ENCODE measurements at regions not wholly inside any gene's neighbourhood (a gene's known extent, or its start where the extent isn't known, plus 50 kb on each side); places are given as distances from the start of the nearest gene placed in this dataset.
"Not testable (repeated sequence)": the region's sequence is repeated elsewhere in the genome, so short reads cannot be mapped to it uniquely, and the experiment has no call there.

DNA sequence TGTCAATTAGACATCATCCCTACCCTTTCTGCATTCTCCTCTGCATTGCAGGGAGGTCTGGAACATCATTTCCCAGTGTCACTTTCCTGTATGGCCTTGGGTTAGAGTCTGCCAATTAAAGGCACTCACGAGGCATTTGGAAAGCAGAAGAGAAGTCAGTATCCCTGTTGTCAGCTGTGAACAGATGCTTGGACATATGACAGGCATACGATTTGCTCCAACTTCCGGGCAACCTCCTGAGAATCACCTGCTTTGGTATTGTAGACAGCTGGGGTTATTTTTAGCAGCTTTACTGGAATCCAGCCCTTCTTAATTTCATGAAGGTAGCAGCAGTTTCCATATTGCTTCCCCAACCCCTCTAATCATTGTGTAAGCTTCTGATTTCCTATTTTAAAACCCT is 88.7 kb upstream of the DHRS4 start:
- no peak for ATAC-seq
- Mint-ChIP-seq H3K4me1 (ENCODE audit: low read depth) (no peaks in the 10 kb centered on the region), H3K27ac (no peak overlapping the region), H3K4me3 (no peak overlapping the region), H3K9me3 (ENCODE audit: insufficient read depth) (no peaks in the 10 kb centered on the region), H3K36me3 (ENCODE audit: low read depth) (no peaks in the 10 kb centered on the region), H3K27me3 (ENCODE audit: low read depth) (peaks cover 5% of the 10 kb centered on the region)
- POLR2A ChIA-PET, result no interaction called here
- DNase-seq, result no peak
- CTCF ChIA-PET, result no interaction called here

DNA sequence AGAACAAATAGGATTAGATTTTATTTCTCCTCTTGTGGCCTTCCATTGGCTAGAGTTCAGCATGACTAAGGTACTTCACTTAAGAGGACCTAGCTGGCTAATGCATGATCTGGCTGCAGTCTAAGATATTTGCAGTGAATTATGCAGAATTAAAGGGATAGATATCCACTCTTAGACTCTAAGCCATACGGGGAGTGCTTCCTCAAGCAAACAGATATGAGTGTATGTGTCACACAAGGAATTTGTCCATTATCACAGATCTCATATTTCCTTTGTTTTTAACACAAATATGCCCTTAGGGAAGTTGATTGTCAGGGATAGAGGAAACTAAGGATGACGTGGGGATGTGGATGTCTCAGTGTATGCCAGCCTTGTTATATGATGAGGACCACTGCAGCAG is 88.1 kb upstream of the DHRS4 start:
- peaks cover 2% of the 10 kb centered on the region for H3K27me3 Mint-ChIP-seq (ENCODE audit: low read depth)
- ChIA-PET POLR2A (no interaction called here), CTCF (no interaction called here)
- no peak overlapping the region for H3K4me3 Mint-ChIP-seq
- DNase-seq (no peak), ATAC-seq (no peak)
- no peak overlapping the region for H3K27ac Mint-ChIP-seq
- no peaks in the 10 kb centered on the region for H3K9me3 Mint-ChIP-seq (ENCODE audit: insufficient read depth)
- no peaks in the 10 kb centered on the region for H3K36me3 Mint-ChIP-seq (ENCODE audit: low read depth)
- no peaks in the 10 kb centered on the region for H3K4me1 Mint-ChIP-seq (ENCODE audit: low read depth)

DNA sequence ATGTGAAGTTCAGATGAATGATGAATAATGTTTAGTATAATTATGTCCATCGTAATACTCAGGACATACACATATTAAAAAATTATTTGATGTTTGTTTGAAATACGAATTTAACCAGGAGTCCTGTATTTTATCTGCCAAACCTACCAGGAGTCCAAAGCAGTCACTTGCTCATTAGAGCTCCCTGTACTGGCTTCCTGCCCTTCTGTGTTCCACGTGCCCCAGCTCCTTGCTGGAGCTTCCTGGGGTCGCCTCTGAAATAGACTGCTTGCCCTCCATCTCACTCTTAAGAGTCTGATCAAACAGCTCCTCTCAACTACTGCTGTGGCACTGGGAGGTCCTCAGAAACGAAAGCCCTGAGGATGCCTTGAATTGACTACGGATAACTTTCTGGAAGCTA is 87.3 kb upstream of the DHRS4 start:
- Mint-ChIP-seq H3K36me3 (ENCODE audit: low read depth) (no peaks in the 10 kb centered on the region), H3K9me3 (ENCODE audit: insufficient read depth) (no peaks in the 10 kb centered on the region), H3K4me3 (no peak overlapping the region), H3K4me1 (ENCODE audit: low read depth) (no peaks in the 10 kb centered on the region), H3K27ac (no peak overlapping the region), H3K27me3 (ENCODE audit: low read depth) (peaks cover 5% of the 10 kb centered on the region)
- POLR2A ChIA-PET, result no interaction called here
- CTCF ChIA-PET, result no interaction called here
- ATAC-seq (no peak), DNase-seq (no peak)

DNA sequence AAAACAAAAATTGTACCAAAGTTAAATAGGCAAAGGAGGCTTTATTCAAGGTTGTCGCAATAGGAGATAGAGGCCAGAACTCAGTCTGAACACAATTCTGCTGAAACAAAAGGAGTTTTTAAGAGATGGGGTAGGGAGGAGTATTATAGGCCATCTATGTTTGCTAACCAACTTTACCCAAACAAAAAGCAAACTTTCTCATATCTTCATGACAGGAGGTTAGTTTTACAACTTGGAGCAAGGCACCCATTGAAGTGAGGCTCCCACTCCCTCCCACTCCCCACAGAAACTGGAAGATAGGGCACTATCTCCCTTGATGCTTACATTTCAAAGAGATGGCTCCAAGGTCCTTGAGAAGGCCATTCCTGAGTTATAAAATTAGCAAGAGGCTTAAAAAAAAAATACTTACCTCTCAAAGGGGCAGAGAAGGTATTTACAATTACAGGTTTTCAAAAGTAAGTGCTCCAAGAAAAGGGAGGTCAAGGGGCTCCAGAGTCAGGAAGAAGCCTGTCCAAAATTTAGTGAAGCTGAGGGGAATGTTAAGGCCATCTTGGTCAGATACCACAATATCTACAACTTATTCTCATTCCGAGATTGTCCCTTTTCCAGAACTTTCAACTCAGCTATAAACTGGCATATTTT is 84.4 kb upstream of the DHRS4 start:
- CTCF ChIA-PET, result interaction anchor here (0.7 kb wide), 1 partner anchor 202 kb away, joined by 3 read pairs; no protein-coding TSS in a partner anchor
- Mint-ChIP-seq H3K27ac (no peak overlapping the region), H3K4me3 (no peak overlapping the region), H3K4me1 (ENCODE audit: low read depth) (no peaks in the 10 kb centered on the region), H3K36me3 (ENCODE audit: low read depth) (no peaks in the 10 kb centered on the region), H3K27me3 (ENCODE audit: low read depth) (peaks cover 10% of the 10 kb centered on the region), H3K9me3 (ENCODE audit: insufficient read depth) (no peaks in the 10 kb centered on the region)
- DNase-seq (no peak), ATAC-seq (no peak)
- POLR2A ChIA-PET, result no interaction called here

DNA sequence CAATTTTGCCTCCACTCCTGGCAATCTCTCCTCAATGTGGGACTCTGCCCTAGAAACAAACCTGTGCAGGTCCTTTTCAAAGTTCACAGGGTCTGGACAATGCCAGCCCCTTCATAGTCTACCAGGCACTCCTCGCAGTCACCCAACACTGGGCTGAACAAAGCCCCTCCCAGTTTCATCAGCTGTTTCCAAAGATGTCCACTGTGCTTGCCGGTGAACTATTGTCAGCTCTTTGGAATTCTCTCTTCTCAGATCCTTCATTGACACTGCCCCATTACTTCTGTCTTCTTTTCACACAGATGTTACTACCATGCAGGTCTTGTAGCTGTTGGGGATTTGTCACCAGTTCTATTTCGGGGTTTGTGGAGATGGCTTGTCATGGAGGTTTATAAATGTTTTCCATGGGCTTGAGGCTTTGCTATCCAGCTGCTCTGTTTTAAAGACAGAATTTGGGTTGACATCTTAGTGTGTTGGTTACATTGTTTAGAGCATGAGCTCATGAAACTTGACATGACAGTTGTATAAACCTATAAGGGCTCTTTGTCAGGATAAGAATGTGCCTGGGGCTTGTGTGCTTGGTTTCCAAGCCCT is 77.3 kb upstream of the DHRS4 start:
- Mint-ChIP-seq H3K27ac (no peak overlapping the region), H3K4me1 (ENCODE audit: low read depth) (no peaks in the 10 kb centered on the region), H3K36me3 (ENCODE audit: low read depth) (no peaks in the 10 kb centered on the region), H3K27me3 (ENCODE audit: low read depth) (peaks cover 9% of the 10 kb centered on the region), H3K4me3 (no peak overlapping the region), H3K9me3 (ENCODE audit: insufficient read depth) (no peaks in the 10 kb centered on the region)
- no peak for DNase-seq
- ATAC-seq, result no peak
- POLR2A ChIA-PET, result no interaction called here
- CTCF ChIA-PET, result no interaction called here

DNA sequence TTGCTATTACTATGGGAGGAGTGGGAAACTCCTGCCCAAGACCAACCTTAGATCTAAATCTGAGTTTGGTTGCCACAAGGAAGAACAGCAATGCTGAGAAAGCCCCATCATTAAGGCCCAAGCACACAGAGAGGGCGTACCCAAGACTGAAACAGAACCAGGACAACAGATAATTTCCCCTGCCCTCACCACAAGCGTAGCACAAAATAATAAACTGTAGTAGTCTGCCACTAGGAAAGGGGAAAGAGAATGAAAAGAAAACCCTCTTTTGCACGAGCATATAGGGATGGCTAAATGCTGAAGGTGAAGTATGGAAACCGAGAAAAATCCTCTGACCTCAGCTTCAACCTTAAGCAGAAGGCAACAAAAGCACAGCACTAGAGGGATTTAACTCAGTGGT is 76.5 kb upstream of the DHRS4 start:
- Mint-ChIP-seq H3K9me3 (ENCODE audit: insufficient read depth) (no peaks in the 10 kb centered on the region), H3K36me3 (ENCODE audit: low read depth) (no peaks in the 10 kb centered on the region), H3K4me3 (no peak overlapping the region), H3K27ac (no peak overlapping the region), H3K27me3 (ENCODE audit: low read depth) (peaks cover 9% of the 10 kb centered on the region), H3K4me1 (ENCODE audit: low read depth) (no peaks in the 10 kb centered on the region)
- ATAC-seq, result no peak
- DNase-seq, result no peak
- CTCF ChIA-PET, result no interaction called here
- POLR2A ChIA-PET, result no interaction called here

DNA sequence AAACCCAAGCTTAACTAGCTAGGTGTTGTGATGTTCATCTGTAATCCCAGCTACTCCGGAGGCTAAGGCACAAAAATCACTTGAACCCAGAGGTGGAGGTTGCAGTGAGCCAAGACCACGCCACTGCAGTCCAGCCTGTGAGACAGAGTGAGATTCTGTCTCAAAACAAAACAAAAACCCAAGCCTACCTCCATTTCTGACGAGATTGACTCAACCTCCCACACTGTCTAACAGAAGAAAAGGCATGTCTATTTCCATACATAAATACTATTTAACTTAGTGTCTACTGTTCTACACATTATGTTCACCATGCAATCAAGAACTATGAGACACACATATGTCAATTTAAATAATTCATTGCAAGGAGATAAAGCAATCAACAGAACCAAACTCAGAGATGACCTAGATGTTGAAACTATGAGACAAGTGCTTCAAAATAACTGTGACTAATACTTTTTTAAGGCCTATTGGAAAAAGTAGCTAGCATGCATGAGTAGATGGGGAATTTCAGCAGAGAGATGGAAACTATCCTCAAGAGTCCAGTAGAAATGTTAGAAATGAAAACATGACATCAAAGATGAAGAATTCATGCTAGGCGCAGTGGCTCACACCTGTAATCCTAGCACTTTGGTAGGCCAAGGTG is 75.9 kb upstream of the DHRS4 start:
- ChIA-PET POLR2A (no interaction called here), CTCF (no interaction called here)
- H3K9me3 Mint-ChIP-seq (ENCODE audit: insufficient read depth), result no peaks in the 10 kb centered on the region
- H3K4me3 Mint-ChIP-seq, result no peak overlapping the region
- DNase-seq (no peak), ATAC-seq (no peak)
- H3K4me1 Mint-ChIP-seq (ENCODE audit: low read depth), result no peaks in the 10 kb centered on the region
- no peak overlapping the region for H3K27ac Mint-ChIP-seq
- H3K36me3 Mint-ChIP-seq (ENCODE audit: low read depth), result no peaks in the 10 kb centered on the region
- peaks cover 7% of the 10 kb centered on the region for H3K27me3 Mint-ChIP-seq (ENCODE audit: low read depth)

DNA sequence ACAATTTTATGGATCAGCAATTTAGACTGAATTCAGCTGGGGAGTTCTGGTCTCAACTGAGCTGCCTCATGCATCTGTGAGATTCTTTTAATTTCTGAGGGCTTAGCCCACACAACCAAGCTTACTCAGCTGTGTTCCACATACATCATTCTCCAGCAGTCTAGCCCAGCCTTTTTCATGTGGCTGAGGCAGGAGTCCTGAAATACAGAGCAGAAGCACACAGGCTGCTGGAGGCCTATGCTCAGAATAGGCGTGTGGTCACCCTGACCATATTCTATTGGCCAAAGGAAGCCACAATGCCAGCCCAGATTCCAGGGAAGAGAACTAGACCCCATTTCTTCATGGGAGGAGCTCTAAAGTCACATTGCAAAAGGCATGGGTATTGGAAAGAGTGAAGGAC is 72.3 kb upstream of the DHRS4 start:
- ATAC-seq (no peak), DNase-seq (no peak)
- Mint-ChIP-seq H3K36me3 (ENCODE audit: low read depth) (no peaks in the 10 kb centered on the region), H3K4me1 (ENCODE audit: low read depth) (no peaks in the 10 kb centered on the region), H3K27ac (no peak overlapping the region), H3K27me3 (ENCODE audit: low read depth) (peaks cover 6% of the 10 kb centered on the region), H3K4me3 (no peak overlapping the region), H3K9me3 (ENCODE audit: insufficient read depth) (no peaks in the 10 kb centered on the region)
- CTCF ChIA-PET, result interaction anchor here (1.0 kb wide), 1 partner anchor 292 kb away, joined by 3 read pairs; no protein-coding TSS in a partner anchor
- POLR2A ChIA-PET, result no interaction called here

DNA sequence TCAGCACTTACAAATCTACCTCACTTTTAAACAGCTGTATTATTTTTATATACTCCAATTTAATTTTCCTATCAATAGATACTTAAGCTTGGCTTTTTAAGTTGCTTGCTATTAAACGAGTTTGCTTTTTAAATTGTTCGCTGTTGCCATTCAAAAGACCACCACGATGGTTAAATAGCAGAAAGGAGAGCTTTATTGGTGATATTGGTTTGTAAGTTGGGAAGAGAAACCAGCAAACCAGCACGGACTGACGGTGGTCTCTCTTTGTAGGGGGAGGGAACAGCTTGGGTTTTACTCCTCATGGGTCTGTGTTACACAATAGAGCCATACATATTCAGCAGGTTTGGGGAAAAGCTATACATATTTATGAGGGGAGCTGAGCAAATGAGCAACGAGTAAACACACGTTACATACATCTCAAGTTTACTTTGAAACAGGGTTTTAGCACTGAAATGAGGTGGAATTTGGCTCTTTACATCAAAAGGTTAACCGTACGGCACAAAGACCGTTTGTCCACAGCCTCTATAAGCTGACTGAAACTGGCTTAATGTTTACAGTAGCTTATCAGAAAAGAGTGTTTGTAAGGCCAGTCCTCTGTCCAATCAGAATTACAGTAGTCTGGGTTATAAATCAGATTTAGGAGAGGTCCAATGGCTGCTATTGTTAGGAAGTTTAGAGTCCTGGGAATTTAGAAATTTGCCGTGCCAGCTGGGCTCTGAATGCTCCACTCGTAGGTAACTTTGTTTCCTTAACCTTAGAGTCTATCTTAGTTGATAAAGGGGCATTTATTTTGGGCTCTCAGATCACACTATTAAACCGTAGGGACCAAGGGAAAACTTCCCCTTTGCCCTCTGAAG is 69.7 kb upstream of the DHRS4 start:
- Mint-ChIP-seq H3K4me1 (ENCODE audit: low read depth) (no peaks in the 10 kb centered on the region), H3K36me3 (ENCODE audit: low read depth) (no peaks in the 10 kb centered on the region), H3K9me3 (ENCODE audit: insufficient read depth) (no peaks in the 10 kb centered on the region), H3K4me3 (no peak overlapping the region), H3K27me3 (ENCODE audit: low read depth) (peaks cover 13% of the 10 kb centered on the region), H3K27ac (no peak overlapping the region)
- POLR2A ChIA-PET, result no interaction called here
- CTCF ChIA-PET, result interaction anchor here (1.1 to 1.2 kb wide), 2 partner anchors 10 to 252 kb away, joined by 4 read pairs; no protein-coding TSS in a partner anchor
- ATAC-seq, result no peak
- DNase-seq, result no peak

DNA sequence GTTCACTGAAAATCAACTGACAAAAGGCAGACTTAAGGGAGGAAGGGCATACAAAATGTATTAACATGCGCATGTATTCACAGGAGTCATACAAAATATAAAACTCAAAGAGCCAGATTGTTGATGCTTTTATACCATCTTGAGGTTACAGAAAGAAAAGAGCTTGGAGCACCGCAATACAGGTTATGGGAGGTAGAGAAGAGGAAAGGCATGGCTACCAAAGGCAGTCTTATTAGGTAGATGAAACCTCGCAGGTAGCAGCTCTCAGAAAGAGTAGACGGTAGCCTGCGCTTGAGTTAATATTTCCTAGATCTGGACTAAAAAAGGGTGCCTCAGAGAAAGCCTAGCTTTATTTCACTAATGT is 69.0 kb upstream of the DHRS4 start:
- H3K4me3 Mint-ChIP-seq, result no peak overlapping the region
- H3K27ac Mint-ChIP-seq, result no peak overlapping the region
- no peaks in the 10 kb centered on the region for H3K36me3 Mint-ChIP-seq (ENCODE audit: low read depth)
- ATAC-seq (no peak), DNase-seq (no peak)
- ChIA-PET CTCF (no interaction called here), POLR2A (no interaction called here)
- H3K9me3 Mint-ChIP-seq (ENCODE audit: insufficient read depth), result no peaks in the 10 kb centered on the region
- H3K27me3 Mint-ChIP-seq (ENCODE audit: low read depth), result peaks cover 17% of the 10 kb centered on the region
- H3K4me1 Mint-ChIP-seq (ENCODE audit: low read depth), result no peaks in the 10 kb centered on the region

DNA sequence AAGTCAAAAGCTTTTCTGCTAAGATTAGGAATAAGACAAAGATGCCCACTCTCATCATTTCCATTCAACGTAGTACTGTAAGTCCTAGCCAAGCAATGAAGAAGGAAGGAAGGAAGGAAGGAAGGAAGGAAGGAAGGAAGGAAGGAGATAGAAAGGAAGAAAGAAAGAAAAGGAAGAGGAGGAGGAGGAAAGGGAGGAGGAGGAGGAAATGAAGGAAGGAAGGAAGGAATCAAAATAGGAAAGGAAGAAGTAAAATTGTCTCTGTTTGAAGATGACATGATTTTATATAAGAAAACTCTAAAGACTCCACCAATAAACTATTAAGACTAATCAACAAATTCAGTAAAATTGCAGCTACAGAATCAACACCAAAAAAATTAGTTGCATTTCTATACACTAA is 66.0 kb upstream of the DHRS4 start:
- Mint-ChIP-seq H3K36me3 (ENCODE audit: low read depth) (no peaks in the 10 kb centered on the region), H3K9me3 (ENCODE audit: insufficient read depth) (no peaks in the 10 kb centered on the region), H3K4me3 (no peak overlapping the region), H3K27me3 (ENCODE audit: low read depth) (peaks cover 19% of the 10 kb centered on the region), H3K4me1 (ENCODE audit: low read depth) (no peaks in the 10 kb centered on the region), H3K27ac (no peak overlapping the region)
- POLR2A ChIA-PET, result no interaction called here
- ATAC-seq (no peak), DNase-seq (no peak)
- CTCF ChIA-PET, result interaction anchor here (0.6 to 1.1 kb wide), 2 partner anchors 23 to 207 kb away, joined by 4 to 5 read pairs; no protein-coding TSS in a partner anchor

DNA sequence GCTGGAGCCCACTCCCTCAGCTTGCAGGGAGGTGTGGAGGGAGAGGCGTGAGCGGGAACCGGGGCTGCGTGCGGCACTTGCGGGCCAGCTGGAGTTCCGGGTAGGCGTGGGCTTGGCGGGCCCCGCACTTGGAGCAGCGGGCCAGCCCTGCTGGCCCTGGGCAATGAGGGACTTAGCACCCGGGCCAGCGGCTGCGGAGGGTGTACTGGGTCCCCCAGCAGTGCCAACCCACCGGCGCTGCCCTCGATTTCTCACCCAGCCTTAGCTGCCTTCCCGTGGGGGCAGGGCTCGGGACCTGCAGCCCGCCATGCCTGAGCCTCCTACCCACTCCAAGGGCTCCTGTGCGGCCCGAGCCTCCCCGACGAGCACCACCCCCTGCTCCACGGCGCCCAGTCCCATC is 61.9 kb upstream of the DHRS4 start:
- H3K27ac Mint-ChIP-seq; H3K4me3 Mint-ChIP-seq; H3K4me1 Mint-ChIP-seq (ENCODE audit: low read depth); CTCF ChIA-PET; DNase-seq; H3K9me3 Mint-ChIP-seq (ENCODE audit: insufficient read depth); ATAC-seq; H3K36me3 Mint-ChIP-seq (ENCODE audit: low read depth); POLR2A ChIA-PET: not testable (repeated sequence)
- H3K27me3 Mint-ChIP-seq (ENCODE audit: low read depth), result peaks cover 18% of the 10 kb centered on the region

Measured in activated CD8-positive, alpha-beta T cell treated with anti-CD3 and anti-CD28 coated beads, Interleukin-2, amount 10 ng/mL, durations not matched to agents 7 days and 5 days (primary cell).